Spleen (tissue), 7 donors: ENCODE measurements at regions not wholly inside any gene's neighbourhood (a gene's known extent, or its start where the extent isn't known, plus 50 kb on each side); places are given as distances from the start of the nearest gene placed in this dataset.

Experiments used
- CTCF ChIP-seq, 11 experiments: fragments of 200-600 bp in 7 of 11; fragments of 450-650 bp in 4 of 11; sonication (generic) in 4 of 11; IDR thresholded peaks in 8 of 11; conservative IDR thresholded peaks in 3 of 11; 1 replicate in 7 of 11; 2 replicates in 4 of 11; pipeline versions ENCODE4 v1.4.0 to v1.8.0; 2016 to 2021; ENCODE audit warnings: antibody characterized with exemption in 11 of 11, inconsistent platforms in 4 of 11, mild to moderate bottlenecking in 1 of 11
- POLR2A ChIP-seq, 3 donors: fragments of 450-650 bp; IDR thresholded peaks; one replicate each; pipeline ENCODE4 v1.5.1; 2017; ENCODE audit warnings: antibody characterized with exemption in 3 of 3, mild to moderate bottlenecking in 1 of 3
- POLR2AphosphoS5 ChIP-seq, 3 donors: sonication (generic); formaldehyde crosslinking; IDR thresholded peaks; one replicate each; pipeline ENCODE4 v1.5.1; 2017; ENCODE audit warnings: antibody characterized with exemption in 3 of 3
- donor health status: DM: no; HTN: no; CAD: no; lungs with moderate emphysema.
- donor health status: DM: no; HTN: no; CAD: no.
- donor health status: DM: no; HTN: no; CAD: no.

- TF ChIP-seq CTCF (IDR thresholded peaks at IDR 0.05 in 8 of 11, conservative IDR thresholded peaks at IDR 0.05 in 3 of 11) (no peak), POLR2A (IDR thresholded peaks at IDR 0.05) (no peak), POLR2AphosphoS5 (IDR thresholded peaks at IDR 0.05) (no peak)
These were observed 571.9 kb upstream of the FAM241A start for GRCh38 chr4:111573386-111573785.
